Right atrium auricular region (tissue), 2 donors: ENCODE measurements at regions not wholly inside any gene's neighbourhood (a gene's known extent, or its start where the extent isn't known, plus 50 kb on each side); places are given as distances from the start of the nearest gene placed in this dataset.

Source experiments
- DNase-seq: peaks from one replicate; pipeline ENCODE4 v3.0.0-alpha.2; 2019; ENCODE audit warnings: low spot score
- H3K27ac ChIP-seq, 2 donors: fragments of 200-600 bp; sonication (generic); 1 replicate in 1 of 2; 2 replicates in 1 of 2; pipeline ENCODE4 v1.5.1; 2016 to 2019
- H3K27me3 ChIP-seq, 2 donors: fragments of 200-600 bp; sonication (generic); one replicate each; pipeline versions ENCODE4 v1.5.1 to v1.6.0; 2017 to 2019
- H3K36me3 ChIP-seq: fragments of 200-600 bp; sonication (generic); one replicate; pipeline ENCODE4 v1.5.1; 2016
- H3K4me1 ChIP-seq, 2 donors: fragments of 200-600 bp; sonication (generic); one replicate each; pipeline versions ENCODE4 v1.5.1 to v1.6.0; 2017 to 2019
- H3K4me3 ChIP-seq, 2 donors: fragments of 200-600 bp; sonication (generic); 1 replicate in 1 of 2; 2 replicates in 1 of 2; pipeline ENCODE4 v1.5.1; 2017 to 2019; ENCODE audit warnings: mild to moderate bottlenecking in 1 of 2, moderate library complexity in 1 of 2
- H3K9me3 ChIP-seq, 2 donors: fragments of 200-600 bp; sonication (generic); one replicate each; pipeline ENCODE4 v1.5.1; 2019
- TF ChIP-seq, protein P1 (sequence below), 2 donors: fragments of 200-600 bp; sonication (generic); IDR thresholded peaks; one replicate each; pipeline ENCODE4 v1.5.1; 2019; ENCODE audit warnings: antibody characterized with exemption in 2 of 2

DNA sequence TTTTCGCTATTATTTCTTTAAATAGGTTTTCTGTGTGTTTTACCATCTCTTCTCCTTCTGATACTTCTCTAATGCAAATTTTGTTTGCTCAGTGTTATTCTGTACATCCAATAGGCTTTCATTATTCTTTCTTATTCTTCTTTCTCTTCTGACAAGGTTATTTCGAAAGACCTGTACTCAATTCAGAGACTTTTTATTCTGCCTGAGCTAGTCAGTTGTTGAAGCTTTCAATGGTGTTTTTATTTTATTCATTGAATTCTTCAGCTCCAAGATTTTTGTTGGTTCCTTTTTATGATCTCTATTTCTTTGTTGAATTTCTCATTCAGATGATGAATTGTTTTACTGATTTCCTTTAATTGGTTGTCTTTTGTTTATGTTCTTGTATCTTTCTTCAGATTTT, 706.2 kb downstream of the NR2F1-AS1 start:
- H3K27me3 ChIP-seq, result no peaks in the 10 kb centered on the region
- no peak overlapping the region for H3K4me3 ChIP-seq
- H3K4me1 ChIP-seq, result no peaks in the 10 kb centered on the region
- peaks cover 0 to 39% of the 10 kb centered on the region in 2 donors for H3K9me3 ChIP-seq
- TF ChIP-seq, protein P1, sequence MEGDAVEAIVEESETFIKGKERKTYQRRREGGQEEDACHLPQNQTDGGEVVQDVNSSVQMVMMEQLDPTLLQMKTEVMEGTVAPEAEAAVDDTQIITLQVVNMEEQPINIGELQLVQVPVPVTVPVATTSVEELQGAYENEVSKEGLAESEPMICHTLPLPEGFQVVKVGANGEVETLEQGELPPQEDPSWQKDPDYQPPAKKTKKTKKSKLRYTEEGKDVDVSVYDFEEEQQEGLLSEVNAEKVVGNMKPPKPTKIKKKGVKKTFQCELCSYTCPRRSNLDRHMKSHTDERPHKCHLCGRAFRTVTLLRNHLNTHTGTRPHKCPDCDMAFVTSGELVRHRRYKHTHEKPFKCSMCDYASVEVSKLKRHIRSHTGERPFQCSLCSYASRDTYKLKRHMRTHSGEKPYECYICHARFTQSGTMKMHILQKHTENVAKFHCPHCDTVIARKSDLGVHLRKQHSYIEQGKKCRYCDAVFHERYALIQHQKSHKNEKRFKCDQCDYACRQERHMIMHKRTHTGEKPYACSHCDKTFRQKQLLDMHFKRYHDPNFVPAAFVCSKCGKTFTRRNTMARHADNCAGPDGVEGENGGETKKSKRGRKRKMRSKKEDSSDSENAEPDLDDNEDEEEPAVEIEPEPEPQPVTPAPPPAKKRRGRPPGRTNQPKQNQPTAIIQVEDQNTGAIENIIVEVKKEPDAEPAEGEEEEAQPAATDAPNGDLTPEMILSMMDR (IDR thresholded peaks at IDR 0.05), result no peak
- no peaks in the 10 kb centered on the region for H3K36me3 ChIP-seq
- no peak overlapping the region for H3K27ac ChIP-seq
- DNase-seq, result no peak

DNA sequence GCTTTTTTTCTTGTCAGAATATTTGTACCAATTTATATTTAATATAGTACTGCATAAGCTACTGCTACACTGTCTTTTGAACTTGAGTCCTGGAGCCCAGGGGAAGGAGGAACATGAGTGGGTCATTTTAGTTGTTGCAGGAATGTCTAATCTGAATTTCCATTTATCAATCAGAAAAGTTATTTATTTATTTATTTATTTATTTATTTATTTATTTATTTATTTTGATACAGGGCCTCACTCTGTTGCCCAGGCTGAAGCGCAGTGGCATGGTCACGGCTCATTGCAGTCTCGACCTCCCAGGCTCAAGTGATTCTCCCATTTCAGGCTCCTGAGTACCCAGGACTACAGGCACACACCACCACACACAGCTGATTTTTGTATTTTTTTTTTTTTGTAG, 712.6 kb downstream of the NR2F1-AS1 start:
- H3K4me3 ChIP-seq, result no peak overlapping the region
- H3K27me3 ChIP-seq, result no peaks in the 10 kb centered on the region
- TF ChIP-seq, protein P1 (IDR thresholded peaks at IDR 0.05), result no peak
- no peak for DNase-seq
- H3K9me3 ChIP-seq, result peaks cover 0 to 22% of the 10 kb centered on the region in 2 donors
- no peaks in the 10 kb centered on the region for H3K36me3 ChIP-seq
- H3K4me1 ChIP-seq, result no peaks in the 10 kb centered on the region
- no peak overlapping the region for H3K27ac ChIP-seq

DNA sequence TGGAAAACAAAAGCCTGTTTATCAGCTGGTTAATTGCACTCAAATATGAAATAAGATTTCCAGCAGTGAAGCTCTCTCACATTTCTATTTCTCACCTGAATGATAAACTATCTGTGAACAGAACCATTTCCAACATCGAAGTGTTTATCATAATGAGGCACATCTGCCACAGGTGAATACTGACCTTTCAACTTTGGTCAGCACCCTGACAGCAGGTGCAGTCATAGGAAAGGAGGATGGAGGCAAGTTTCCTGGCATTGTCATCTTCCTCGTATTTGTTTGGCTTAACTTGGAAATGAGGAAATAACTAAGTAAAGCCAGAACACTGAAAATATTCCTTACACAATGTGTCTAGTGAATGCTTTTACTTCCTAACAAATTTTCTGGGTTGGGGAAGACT, 716.4 kb downstream of the NR2F1-AS1 start:
- no peak for DNase-seq
- peaks cover 0 to 3% of the 10 kb centered on the region in 2 donors for H3K9me3 ChIP-seq
- no peaks in the 10 kb centered on the region for H3K27me3 ChIP-seq
- H3K4me3 ChIP-seq, result no peak overlapping the region
- no peaks in the 10 kb centered on the region for H3K36me3 ChIP-seq
- H3K4me1 ChIP-seq, result no peaks in the 10 kb centered on the region
- TF ChIP-seq, protein P1 (IDR thresholded peaks at IDR 0.05), result no peak
- H3K27ac ChIP-seq, result no peak overlapping the region

DNA sequence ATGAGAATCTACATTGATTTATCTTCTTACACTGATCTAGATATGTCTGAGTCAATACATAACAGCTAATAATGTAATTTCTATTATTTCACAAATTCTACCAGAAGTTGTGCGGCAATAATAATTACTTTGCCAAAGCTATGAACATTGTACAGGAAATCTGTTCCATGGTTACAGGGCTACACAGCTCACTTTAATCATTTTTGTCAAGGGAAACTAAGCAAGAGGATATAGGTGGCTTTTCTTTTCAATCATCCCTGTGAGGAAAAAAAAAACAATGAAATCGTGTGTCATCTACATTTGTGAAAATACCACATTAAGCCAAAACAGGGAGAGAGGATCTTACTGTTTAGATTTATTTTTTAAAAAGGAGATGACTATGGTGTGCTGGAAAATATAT, 717.4 kb downstream of the NR2F1-AS1 start:
- no peak overlapping the region for H3K27ac ChIP-seq
- no peak for DNase-seq
- no peak overlapping the region for H3K4me3 ChIP-seq
- no peaks in the 10 kb centered on the region for H3K36me3 ChIP-seq
- TF ChIP-seq, protein P1 (IDR thresholded peaks at IDR 0.05), result no peak
- H3K9me3 ChIP-seq, result no peaks in the 10 kb centered on the region
- no peaks in the 10 kb centered on the region for H3K27me3 ChIP-seq
- no peaks in the 10 kb centered on the region for H3K4me1 ChIP-seq

DNA sequence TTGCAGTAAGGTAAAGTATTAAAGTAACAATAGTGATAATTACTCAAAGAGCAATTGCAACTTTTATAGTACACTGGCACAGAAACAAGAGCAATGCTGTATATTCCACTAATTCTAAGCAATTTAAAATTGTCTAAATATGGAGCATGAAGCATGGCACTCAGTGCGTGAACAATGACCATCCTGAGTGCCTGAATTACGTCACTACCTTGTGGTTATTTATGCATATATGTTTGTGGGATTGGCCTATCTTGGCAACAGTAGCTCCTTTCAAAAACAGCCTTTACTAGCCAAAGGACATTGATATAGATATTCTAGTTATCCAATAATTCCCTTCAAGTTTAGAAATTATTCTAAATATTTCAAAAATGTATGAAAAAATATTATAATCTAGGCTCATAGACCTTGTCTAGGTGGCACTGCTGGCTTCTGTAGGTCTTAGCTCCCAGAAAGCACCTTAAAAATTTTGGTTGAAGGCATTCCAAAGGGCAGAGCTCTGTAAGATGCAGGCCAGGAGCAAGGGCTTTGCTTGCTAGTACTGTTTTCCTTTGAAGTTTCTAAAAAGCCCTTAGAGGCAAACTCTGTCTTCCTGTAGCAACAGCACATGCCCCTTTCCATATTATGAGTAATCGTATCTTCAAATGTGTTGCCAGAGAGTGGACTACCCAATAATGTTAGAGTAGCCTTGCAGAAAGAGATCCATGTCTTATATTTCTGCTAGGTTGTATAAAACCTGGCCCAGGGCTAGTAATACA, 719.3 kb downstream of the NR2F1-AS1 start:
- Histone ChIP-seq H3K27me3 (no peaks in the 10 kb centered on the region), H3K9me3 (no peaks in the 10 kb centered on the region), H3K27ac (no peak overlapping the region), H3K36me3 (no peaks in the 10 kb centered on the region), H3K4me1 (no peaks in the 10 kb centered on the region), H3K4me3 (no peak overlapping the region)
- DNase-seq, result no peak
- TF ChIP-seq, protein P1 (IDR thresholded peaks at IDR 0.05), result no peak

DNA sequence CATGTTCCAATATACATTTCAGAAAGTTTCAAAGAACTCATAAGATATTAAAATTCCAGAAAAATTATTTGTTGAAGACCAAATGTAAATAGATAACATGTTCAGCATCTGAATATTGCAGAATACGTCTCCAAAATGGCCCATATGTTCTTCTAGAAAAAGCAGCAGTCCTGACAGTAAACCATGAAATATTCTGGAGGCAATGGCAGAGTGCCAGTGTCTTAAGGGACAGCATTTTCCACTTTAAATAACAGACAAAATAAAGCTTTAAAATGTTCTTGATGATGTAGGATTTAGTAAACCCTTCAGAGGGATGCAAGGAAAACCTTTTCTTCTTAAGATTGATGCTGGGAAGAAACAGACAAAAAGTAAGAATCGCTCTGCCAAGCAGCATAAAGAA, 721.0 kb downstream of the NR2F1-AS1 start:
- no peaks in the 10 kb centered on the region for H3K4me1 ChIP-seq
- no peak for DNase-seq
- TF ChIP-seq, protein P1 (IDR thresholded peaks at IDR 0.05), result no peak
- H3K9me3 ChIP-seq, result no peaks in the 10 kb centered on the region
- no peaks in the 10 kb centered on the region for H3K27me3 ChIP-seq
- no peaks in the 10 kb centered on the region for H3K36me3 ChIP-seq
- H3K27ac ChIP-seq, result no peak overlapping the region
- no peak overlapping the region for H3K4me3 ChIP-seq
